Breast epithelium (tissue), 3 donors: ENCODE measurements at regions not wholly inside any gene's neighbourhood (a gene's known extent, or its start where the extent isn't known, plus 50 kb on each side); places are given as distances from the start of the nearest gene placed in this dataset.

Experiments
- CTCF ChIP-seq, 3 donors: fragments of 450-650 bp; IDR thresholded peaks; one replicate each; pipeline ENCODE4 v1.5.1; 2016 to 2017; ENCODE audit warnings: antibody characterized with exemption in 3 of 3, mild to moderate bottlenecking in 3 of 3, moderate library complexity in 3 of 3
- POLR2A ChIP-seq: fragments of 450-650 bp; IDR thresholded peaks from one replicate; pipeline ENCODE4 v1.6.1; 2016; ENCODE audit warnings: antibody characterized with exemption, mild to moderate bottlenecking, moderate library complexity

- TF ChIP-seq CTCF (IDR thresholded peaks at IDR 0.05) (no peak), POLR2A (no peak)
Measured at GRCh38 chr1:76781447-76781846, 85.8 kb upstream of the ST6GALNAC5 start.
